ENCODE measurements at regions not wholly inside any gene's neighbourhood (a gene's known extent, or its start where the extent isn't known, plus 50 kb on each side); places are given as distances from the start of the nearest gene placed in this dataset.

DNA sequence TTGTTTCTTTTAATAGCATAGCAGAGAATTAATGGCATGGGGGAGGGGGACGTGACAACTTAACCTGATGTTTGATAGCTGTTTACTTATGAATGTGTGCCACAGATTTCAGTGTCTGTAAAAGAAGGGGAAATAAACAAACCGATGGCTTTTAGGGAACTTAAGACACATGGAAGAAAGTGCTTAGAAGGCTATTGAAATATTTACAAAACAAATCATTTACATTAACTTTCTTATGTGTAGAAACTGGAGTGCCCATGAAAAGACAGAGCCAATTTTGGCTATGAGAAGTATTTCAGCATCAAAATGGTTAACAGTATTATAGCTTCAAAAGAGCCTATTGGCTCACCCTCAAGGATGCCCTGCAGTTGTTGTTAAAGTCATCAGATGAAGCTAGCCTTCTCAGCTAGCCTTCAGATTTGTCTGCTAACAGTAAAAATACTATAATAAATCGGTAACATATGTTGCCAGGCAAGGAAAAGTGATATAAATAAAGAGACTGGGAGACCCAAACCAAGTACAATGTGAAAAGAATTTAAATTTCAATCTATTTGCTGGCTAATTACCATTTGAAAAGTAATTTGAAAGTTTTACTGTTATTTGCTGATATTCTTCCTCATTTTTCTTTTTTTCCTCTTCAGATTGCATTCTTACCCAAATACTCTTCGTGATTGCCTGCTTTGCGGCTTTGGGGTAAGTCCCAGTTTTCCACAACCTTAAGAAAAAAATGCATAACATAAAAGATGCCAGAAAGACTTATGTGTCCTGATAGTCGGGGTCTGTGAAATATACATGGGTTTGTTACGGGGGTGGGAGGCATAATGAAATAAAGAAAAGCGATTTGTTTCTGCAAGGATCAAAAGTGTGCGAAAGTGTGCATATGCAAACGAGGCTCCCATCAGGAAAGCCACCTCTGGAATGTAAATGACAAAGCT is 256.4 kb downstream of the MEIS1 start:
- DNase-seq = no peak

DNA sequence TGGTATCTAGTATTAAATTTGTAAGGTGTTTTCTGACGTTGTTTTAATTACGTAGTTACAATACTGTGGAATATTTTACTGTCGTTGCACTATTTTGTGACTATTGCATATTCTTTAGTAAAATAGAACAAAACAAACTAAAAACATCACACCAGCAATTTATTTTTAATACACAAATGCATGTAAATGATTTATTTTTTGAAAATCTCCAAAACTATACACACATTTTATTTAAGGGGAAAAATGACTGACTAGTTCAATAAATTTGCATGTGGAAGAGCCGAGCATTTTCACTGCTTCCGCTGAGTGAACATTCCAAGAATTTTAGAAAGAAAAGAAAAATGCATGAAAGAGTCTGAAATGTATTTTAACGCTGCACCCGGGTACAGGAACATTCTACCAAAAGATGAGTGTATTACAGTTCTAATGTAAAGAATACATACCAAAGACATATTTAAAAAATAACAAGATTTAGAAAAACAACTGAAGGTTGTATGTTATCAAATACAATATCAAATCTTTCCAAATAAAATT is 257.7 kb downstream of the MEIS1 start:
- no peak for DNase-seq

DNA sequence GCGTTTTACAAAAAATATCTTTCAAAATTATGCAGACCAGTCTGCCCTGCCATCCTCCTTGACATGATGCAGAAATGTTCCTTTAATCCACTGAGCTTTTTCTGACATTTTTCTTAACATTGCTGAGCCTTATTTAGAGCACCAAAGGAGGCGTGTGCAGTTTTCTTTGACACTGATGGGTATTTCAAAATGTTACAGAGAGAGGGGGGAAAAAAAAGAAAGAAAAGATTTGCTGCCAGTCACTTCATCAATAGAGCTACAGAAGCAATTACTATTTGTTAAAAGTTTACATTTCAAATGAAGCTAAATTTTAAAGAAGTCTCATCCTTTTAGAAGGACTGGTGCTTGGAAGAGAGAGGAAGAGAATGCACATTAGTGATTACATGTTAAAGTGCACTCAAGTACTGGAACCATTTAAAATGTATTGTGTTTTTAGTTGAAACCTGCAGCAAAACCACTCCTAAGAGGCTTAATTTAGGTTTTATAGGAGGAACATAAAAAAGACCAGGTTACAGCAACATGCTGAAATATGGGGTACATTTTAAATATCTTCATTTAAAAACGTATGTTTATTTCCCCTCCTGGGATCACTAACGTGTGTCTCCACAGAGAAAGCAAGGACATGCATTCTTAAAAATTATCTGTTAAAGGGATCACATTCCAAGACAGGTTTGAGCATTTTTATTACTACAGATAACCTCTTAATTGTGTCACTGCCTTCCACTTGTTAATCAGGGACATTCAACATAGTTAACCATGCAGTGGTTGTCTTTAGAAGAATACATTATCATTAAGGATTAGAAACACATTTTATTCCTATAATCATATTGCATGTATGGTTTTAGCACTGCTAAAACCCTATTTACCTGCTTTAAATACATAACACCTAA is 258.4 kb downstream of the MEIS1 start:
- DNase-seq = no peak

DNA sequence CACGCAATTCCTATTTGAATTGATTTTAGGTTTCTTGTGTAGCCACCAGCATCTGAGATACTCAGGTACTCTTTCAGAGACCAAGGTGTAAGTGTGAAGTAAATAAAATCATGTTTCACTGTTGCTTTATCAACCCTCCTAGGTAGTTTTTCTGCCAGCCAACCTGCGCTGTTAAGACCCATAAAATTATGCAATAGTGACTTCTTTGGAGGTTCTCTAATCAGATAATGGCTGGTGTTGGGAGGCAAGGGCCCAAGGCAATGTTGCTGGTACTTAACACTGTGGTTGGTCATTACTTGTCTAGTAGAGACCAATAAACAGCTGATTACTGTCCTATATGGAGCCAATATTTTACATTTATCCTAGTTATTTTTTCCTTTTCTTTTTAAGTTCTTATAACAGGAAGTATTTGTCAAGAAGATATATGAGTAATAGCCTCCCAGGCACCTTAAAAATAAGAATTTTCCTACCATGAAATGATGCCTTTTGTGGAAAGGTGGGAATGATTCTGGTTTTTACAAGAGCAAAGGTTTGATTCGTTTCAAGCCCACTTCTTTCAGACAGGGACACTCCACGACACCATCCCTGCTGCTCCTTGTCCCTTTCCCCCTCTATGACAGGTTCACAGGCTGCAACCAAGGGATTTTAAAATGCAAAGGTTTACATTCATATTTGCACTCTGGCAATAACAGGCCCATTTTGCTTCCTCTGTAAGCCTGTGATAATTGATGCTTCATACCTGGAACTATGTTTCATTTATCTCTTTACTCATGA is 259.3 kb downstream of the MEIS1 start:
- no peak for DNase-seq

DNA sequence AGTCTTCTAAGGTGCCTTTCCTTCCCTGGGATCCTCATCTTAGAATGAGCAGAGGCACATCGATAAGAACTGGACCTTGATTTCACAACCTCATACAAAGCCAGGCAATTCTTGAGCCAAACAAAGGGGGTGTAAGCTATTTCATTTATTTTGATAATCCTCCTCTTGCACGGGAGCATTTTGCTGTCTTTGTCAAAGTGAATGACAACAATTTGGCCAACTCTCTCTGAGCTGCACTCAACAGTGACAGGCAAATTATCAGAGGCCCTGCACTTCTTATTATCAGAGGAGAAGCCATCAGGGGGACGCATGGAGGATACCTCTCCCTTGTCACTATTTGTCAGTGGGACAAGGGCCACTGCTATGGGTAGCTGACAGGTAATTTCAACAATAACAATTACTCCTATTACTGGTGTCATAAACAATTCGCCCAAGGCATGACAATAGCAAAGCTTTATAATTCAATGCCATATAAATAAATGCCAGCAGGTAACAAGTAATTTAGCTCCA is 260.4 kb downstream of the MEIS1 start:
- no peak for DNase-seq

DNA sequence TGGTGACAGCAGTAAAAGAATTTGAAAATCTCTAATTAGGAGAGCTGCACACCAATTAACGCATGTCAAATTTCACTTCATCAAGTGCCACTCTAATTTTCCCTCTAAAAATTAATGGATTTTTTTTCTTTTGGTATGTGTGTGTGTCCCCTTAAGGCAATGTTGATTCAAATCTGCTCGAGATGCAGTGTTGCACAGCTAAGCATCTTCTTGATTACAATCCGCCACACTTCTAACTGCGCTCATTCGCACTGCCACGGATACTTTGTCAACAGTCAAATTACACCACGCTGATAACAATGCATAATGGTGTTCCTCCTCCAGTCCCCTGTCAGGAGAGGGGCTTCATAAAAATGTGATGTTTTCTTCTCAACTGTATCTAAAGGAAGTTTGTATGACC is 261.4 kb downstream of the MEIS1 start:
- peak in 1 of 2 experiments; percentile 64 for DNase-seq

DNA sequence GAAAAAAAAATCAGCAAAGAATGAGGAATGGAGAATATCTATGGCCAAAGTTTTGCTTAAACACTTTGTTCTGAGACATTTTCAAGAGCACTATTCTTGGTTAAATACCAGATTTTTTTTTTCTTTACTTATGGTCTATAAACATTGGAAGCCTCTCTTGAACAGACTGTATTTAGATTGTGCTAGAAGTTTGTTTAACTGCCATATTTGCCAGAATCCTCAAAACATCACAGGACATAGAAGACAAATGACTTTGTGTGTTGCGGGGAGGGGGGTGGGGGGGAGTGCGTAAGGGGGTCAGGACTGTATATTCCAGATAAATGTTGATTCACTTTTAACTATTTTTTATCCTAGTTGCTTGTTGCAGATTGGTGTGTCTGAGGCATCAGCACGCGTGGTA is 262.0 kb downstream of the MEIS1 start:
- DNase-seq = no peak

DNA sequence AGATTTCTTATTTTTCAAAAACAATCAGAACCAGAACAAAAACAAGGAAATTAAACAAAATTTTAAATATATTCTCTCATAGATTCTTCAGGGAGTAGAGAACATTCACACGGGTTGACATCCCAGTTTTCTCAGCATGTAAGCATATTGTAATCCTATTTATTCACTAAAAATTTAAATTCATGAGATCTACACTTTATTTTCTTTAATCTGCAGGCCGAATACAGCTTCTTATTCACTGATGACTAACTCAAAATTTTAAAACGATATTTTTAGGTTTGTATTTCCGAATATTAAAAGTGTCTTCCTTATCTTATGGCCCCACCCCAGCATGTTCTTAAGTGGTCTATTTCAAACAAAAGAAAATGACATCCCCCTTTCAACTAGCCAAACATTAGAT is 262.4 kb downstream of the MEIS1 start:
- no peak for DNase-seq

DNA sequence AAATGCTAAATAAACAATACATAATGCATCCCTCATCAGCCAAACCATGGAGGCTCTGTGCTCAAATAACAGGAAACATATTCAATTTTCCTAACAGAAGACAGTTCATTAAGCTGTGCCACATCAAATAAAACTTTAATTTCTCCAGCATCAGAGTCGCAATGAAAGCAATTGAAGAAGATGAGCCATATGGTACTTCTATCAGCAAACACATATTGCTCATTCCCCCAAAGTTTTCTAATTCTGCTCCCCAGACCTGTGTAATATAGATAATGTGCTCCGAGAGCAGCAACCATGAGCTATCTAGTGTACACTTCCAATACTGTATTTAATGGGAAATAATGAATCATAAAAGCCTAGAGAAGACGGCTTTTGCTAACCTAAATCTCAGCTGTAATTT is 263.2 kb downstream of the MEIS1 start:
- DNase-seq = peak in 1 of 2 experiments; percentile 16

DNA sequence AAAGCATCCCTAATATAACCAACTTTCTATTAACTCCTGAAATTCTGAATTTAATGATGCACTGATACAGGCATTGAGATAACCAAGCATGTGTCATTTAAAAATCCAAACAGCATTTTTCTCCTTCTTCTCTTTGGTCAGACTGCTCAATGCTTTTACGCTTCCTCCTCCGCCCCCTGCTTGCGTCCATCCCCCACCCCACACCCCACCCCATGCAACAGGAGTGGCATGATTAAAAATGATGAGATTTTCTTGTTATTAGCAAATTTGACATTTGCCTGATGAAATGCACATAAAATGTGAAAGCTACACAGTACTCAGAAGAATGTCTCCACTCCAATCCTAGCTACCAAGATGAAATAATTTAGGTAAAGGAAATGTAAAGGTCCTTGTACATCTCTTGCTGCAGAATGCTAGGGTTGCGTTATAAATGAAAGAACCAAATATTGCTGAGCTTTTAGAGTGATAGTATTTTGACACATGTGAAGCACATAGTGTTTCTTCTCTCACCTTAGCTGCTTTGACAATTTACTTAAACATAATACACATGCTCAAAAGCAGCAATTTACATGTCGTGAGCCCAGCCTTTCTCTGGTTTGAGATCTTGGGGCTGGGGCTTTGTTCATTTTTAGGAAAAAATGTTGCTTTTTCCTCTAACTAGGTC is 263.8 kb downstream of the MEIS1 start:
- no peak for DNase-seq

DNA sequence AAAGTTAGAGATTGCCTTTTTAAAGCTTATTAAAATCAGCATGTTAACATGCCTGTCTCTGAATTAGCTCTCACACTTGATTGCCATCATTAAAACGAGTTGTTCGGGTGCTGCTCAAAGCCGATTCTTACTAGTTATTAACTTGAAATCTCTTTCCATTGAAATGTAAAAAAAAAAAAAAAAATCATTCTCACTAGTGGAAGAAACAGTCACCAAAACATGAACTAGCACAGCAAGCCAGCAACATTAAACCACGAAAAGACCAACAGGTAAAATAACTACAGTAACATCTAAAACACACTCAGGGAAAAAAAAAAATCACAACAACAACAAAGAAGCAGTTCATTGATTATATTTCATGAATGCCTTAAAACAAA is 264.5 kb downstream of the MEIS1 start:
- no peak for DNase-seq

DNA sequence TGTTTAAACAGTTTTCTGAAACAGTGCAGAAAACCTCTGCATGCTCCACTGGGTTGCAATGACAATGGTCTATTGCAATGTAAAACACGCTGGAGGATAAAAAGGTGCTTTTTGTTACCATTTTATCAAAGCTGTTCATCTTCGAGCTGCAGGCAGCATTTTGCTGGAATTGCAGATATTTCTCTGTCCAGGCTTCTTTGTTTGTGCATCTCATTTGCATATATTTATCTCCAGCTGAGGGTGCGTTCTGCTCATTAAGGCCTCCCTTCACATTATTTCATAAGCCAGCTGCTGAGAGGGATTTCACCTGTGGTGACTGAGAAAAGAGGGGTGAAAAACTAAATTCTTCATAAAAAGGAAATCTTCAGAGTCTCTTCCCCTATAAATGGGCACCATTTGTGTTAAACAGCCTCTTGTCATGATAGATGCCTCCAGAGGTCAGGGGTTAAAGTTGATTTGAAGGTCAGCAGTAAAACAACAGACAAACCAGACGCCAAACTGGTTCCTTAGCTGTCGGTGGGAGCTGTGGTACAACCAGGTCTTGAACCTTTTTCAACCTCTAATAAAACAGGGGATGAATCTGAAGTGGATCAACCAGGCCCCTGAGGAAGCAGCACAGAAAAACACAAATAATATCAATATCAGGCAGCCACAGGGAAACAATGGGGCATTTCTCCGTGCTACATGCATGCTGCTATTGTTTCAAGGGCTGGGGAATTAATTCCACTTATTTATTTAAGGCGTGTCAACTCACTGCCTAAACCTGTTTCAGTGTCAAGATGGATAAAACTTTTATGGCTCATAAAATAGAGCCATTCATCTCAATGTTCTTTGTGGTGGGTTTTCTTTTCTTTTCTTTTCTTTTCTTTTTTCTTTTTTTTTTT is 265.1 kb downstream of the MEIS1 start:
- DNase-seq = peak in 1 of 2 experiments; percentile 2

DNA sequence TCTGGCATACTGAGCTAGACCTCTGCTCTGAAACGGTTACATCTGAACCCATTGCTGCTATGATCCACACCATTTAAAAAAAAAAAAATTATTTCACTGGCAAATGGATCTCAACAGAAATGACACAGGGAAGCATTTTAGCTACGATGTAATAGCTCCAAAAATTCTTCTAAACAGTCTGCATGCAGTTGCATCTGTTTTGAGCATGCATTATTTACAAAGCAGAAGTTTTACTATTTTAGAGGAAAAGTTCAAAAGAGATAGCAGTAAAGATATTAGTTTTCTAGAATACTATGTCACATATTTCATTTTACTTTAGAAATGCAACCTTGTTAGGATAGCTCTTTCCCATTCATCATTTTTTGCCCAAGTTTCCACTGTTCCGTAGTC is 265.7 kb downstream of the MEIS1 start:
- DNase-seq = no peak

DNA sequence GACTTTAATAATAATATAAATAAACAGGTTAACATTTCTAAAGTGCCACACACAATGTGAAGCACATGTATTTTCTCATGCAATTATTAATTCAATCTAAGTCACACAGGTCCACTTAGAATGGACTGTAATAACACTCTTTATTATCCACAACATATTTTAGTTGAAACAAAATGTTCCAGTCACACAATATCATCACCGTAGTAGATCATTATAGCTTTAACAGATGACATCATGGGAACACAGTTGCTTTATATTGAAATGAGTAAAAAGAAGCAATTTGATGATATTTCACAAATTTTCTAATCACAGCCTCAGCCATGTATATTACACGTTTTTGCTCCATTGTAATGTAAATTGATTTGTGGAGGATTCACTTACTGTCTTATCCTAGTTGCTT is 266.3 kb downstream of the MEIS1 start:
- no peak for DNase-seq

DNA sequence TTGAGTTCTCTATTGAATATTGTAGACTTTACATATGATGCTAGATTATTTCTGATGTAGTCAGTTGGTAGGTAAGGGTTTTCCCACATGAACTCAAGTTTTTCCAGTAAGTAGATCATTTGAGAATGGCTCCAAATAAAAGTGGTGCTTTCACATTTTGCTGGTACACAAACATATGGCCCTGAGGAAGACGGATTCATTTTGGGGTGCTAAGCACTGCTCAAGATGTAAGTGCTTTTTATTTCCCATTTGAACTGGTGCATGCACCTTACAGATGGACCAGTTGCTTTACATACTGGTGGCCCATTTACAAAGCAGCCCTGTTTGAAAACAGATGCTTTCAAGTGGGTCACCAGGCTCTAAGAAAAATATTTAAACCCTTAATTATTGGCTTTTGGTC is 266.7 kb downstream of the MEIS1 start:
- peak in 1 of 2 experiments; percentile 21 for DNase-seq

DNA sequence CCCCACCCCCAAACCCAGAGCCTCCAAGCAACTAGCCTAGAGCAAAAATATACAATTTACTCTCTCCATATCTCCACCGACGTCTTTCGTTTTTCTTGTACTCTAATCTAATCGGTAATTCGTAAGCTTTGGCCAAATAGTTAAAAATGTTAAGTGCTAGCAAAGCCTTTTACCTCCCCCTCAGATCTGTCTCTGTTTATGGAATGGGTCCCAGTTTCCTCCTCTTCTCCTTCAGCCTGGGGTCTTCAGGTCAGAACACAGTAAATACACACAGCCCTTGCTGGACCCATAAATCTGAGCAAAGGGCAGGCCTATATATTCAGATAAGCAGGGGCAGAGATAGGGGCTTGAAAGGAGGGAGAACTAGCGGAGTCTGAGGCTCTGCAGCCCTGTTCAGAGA is 267.4 kb downstream of the MEIS1 start:
- DNase-seq = no peak

DNA sequence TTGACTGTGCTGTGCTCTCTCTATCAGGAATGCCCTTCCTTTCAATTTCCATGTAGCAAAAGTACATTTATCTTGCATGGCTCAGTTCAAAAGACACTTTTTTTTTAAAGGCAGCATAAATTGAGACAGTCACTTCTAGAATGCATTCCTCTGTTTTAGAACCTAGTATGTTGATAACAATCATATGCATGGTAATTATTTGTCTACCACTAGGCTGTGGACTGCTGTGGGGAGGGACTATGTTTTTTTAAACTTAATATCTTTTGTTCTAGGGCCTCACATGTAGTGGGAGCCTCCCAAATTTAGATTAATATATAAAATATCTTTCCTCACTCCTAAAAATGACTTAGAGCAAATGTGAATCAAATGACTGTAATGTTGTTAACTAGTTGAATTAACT is 269.9 kb downstream of the MEIS1 start:
- DNase-seq = no peak

DNA sequence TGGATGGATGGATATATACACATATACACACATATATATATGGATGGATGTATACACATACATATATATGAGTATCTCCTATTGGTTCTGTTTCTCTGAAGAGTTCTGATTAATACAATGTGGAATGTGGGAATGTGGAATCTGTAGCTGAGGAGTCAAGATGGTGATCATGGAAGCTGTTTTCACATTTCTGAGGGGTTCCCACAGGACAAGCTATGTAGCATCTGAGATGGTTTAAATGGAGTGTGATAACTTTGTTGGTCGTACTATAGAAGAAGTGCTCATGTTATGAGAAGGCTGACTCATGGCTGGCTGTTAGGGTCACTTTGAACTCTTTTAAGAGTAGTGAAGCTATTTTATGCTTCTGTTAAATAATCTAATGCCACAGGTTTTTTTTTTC is 279.7 kb downstream of the MEIS1 start:
- DNase-seq = no peak

DNA sequence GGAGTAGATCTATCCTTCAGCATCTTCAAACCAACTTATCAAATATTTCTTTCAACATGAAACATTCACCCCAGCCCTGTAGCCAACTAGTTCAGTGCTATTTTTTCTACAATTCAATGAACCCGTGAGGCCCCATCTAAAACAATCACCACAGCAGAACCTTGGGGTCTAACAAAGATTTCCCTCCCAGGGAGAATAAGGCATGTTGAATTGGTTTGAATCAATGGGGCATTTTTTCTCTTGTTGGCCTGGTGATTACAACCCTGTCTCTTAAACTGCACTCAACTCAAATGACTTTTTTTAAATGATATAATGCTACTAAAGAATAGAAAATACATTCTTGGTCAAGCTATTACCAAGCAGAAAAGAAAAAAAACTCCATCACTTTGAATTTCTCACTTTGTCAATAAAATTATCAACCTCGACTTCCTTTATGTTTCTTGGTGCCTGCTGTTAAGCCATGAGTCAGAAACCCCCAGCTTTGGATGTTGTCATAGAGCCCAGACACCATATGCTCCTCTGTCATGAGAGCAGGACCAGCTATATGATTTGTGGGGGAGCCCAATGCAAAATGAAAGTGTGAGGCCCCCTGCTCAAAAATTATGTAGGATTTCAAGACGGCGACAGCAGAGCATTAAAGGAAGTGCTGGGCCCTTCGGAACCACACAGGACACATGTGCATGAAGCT is 282.4 kb downstream of the MEIS1 start:
- peak in 1 of 2 experiments; percentile 61 for DNase-seq

DNA sequence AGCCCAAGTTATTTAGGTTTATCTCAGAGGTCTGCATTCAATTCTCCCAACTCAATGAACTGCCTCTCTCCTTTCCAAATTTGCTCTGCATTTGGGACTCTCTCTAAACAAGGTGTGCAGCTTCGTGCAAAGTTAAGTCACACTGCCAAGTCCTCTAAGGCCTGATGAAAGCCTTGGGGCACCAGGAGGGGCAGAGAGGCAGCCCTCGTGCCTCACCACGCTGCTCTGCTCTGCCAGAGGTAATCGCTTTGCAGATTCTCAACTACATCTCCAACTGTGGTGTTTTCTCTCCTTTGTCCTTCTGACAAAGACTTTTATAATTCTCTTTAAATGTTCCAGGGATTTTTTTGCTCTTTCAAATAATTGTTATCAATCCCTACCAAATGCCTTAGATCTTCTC is 283.0 kb downstream of the MEIS1 start:
- DNase-seq = no peak
